ENCODE measurements at regions not wholly inside any gene's neighbourhood (a gene's known extent, or its start where the extent isn't known, plus 50 kb on each side); places are given as distances from the start of the nearest gene placed in this dataset.

DNA sequence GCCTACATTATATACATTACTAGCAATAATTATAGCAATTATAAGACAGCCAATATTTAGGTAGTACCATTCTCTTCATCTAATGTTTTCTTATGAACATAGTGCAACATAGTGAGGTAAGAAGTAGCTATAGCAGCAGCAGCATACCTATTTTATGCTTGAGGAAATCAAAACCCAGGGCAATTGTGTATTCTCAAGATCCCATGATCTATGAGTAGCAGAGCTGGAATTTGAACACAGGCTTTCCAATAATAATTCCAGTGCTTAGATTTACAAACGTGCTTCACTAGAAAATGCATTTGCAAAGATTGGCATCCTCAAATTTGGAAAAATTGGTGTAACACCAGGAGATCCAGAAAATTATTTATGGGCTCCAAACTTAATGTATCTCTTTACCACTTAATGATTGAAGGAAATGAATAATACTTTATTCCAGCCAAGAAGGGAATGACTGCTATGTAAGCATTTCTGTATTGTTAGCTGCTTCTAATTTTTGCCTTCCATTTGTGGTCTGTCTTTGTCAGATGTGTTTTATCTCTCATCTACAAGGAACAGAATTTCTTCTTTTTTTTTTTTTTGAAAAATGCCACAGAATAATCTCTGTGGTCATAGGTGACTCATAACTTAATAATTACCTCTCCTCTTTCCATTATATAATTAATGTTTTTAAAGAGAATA lies 451.1 kb downstream of the ARAP2 start:
- DNase-seq (ENCODE audit: low spot score), result peak; percentile 8
- no peak for FAIRE-seq

DNA sequence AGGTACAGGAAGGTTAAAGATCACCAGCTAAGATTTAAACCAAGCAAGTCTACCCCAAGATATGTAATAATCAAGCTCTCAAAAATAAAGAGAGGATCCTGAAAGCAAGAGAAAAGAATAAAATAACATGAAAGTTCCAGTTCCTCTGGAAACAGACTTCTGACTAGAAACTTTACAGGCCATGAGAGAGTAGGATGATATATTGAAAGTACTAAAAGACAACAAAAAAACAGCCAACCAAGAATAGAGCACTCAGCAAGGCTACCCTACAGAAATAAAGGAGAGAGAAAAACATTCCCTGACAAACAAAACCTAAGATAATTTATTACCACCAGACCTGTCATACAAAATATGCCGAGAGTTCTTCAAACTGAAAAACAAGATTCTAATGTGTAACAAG lies 450.5 kb downstream of the ARAP2 start:
- no peak for DNase-seq (ENCODE audit: low spot score)
- no peak for FAIRE-seq

DNA sequence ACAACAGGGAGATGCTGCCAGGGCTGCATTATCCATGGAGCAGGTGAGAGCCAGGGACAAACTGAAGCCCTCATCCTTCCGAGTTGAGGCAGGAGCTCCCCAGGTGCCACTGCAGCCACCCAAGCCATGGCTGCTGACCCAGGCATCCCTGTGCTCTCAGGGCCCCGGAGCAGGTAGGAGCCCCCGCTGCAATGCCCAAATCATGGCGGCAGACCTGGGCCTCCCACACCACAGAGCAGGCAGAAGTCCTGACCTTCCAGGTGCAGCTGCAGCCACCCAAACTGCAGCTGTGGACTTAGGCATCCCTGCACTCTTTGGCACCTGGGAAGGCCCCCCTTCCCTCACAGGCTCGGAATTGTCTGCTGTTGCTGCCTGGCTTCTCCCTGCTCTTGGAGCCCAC lies 443.6 kb downstream of the ARAP2 start:
- FAIRE-seq (no peak), DNase-seq (ENCODE audit: low spot score) (no peak)

DNA sequence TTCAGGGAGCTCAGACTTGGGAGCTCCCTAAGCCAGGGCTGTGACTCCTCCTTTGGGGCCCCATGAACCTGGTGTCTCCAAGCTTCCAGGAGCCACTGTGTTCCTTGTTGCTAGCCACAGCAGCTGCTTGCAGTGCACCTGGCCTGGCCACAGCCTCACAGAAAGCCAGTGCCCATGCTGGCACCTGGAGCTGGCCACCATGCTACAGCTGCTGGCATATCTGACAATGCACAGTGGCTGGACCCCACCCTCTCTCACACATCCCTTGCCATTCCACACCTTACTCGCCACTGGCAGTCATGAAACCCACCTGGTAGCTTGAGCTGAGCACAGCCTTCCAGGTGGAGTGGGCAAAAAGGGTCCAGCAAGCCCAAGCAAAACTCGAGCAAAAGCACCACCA lies 441.7 kb downstream of the ARAP2 start:
- no peak for FAIRE-seq
- DNase-seq (ENCODE audit: low spot score), result no peak

DNA sequence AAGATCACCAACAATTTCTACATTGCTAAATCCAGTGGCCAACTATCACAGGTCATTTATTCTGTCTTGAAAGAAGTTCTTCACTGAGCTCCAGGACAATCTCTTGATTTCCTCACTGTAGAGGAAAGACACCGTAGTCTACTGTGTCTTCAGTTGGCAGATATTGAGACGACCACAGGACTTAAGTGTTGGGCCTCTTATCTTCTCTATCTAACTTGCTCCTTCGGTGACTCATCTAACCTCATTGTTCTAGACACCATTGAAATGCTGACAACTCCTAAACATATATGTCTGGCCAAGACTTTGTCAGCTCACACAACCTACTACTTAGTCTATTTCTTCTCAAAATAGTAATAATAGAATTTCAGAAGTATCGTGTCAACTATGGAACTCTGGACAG lies 425.8 kb downstream of the ARAP2 start:
- DNase-seq (ENCODE audit: low spot score), result peak; percentile 3
- FAIRE-seq, result no peak

DNA sequence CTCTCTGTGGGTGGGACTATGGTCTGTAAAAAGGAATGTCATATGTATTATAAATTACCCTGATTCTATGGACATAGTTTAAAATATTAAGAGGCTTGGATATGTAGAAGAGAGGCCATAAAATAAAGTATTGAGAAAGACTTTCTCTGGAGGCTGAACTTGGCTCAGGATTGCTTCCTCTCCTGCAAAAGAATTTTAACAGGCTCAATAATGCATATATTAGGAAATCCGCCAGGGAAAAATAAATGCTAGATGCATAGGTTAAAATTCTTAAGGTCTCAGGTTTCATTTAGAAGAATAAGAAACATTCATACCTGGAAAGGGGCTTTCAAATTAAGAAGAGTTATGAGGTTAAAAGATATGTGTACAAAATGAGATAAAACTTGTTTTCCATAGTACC lies 424.3 kb downstream of the ARAP2 start:
- DNase-seq (ENCODE audit: low spot score) (no peak), FAIRE-seq (no peak)

DNA sequence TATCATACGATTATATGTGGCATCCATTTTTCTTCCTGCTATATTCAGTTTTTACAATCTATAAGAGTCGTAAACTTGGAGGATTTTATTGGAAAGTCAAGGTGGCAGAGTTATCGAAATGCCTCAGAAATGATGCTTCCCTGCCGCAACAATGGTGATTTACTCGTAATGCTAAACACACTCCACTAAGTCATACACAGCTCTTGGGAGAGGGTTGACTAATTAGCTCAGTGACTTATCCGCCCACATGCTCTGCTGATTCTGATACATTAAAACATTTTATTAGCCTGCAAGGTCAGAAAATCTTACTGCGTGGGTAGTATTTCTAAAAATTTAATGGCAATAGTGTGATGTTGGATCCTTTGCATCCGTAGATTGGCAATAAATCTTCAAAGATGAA lies 420.1 kb downstream of the ARAP2 start:
- DNase-seq (ENCODE audit: low spot score) (no peak), FAIRE-seq (no peak)

DNA sequence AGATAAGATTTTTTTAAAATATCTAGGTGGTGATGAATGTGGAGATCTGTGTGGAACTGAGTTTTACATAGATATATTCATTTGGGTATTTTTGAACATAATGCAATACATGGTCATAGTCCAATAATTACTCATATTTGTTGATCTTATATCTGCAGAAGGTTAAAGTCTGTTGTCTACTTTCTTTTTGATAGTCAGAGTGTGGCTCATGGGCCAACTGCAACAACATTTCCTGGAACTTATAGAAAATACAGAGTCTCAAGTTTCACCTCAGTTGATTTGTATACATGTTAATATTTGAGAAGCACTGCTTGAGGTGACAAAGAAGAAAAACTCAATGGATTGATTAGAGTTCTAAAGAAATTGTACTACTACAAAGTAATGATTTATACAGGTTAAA lies 408.4 kb downstream of the ARAP2 start:
- DNase-seq (ENCODE audit: low spot score) (no peak), FAIRE-seq (no peak)

DNA sequence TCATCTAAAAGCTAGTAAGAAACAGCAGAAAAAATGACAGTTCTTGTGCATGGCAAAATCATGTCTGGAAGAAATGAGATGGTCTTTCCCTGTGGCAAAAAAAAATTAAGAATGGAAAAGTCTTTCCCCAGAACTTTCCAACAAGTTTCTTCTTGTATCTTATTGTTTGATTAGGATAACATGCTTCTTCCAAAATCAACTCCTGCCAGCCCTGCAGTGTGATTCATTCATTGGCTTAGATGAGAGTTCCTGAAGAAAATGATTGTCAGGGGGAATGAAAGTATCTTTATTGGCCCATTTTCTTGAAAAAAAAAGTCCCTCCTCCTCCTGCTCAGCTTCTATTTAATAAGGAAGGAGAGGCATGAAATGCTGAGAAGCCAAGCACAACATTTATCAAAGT lies 407.7 kb downstream of the ARAP2 start:
- DNase-seq (ENCODE audit: low spot score) (no peak), FAIRE-seq (no peak)

DNA sequence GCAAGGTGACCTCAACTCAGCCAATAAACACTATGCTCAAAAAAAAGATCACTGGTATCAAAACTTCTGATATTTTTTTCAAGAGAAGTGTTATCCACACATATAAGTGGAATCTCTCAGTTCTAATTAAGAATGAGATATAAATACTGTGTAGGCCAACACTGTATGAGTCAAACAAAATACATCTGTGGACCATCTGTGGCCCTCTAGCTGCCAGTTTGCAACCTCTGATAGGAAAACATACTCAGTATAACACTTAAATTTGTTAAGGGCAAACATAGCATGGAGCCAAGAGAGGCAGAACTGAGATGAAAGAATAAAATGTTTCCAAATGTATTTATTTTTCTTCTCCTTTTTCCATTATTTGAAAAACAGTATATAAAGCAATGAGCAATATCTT lies 377.3 kb downstream of the ARAP2 start:
- DNase-seq (ENCODE audit: low spot score), result no peak
- no peak for FAIRE-seq

DNA sequence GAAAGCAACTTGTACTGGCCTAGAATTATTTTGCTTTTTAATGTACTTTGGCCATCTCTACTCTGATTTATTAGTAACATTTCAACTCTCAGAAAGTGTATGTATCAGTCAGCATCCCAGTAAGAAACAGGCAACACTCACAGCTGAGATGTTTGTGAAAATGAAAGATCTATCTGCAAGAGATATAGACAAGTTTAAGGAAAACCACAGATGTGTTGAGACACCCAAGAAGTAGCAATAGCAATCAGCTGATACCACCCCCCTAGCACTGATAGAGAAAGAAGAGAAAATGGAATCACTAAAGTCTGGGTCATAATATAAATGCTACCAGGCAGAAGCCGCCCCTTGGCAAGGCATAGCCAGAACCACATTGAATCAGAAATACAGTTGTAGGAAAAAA lies 372.0 kb downstream of the ARAP2 start:
- FAIRE-seq, result no peak
- DNase-seq (ENCODE audit: low spot score), result no peak

DNA sequence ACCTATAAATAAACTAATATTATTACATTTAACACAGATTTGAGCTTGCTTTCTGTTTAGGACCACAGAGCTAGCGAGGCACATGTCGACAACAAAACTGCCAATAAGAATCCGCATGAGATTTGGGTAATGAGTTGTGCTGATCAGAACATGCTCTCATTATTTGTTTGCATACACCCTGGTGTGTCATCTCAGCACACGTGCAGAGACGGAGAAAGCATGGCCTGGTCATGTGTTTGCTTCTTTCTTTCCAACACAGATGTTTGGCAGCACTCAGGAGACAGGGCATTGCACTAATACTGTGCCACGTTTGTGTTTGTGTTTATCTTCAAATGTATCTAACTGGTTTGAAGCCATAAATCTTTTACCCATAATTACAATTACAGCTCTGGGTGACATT lies 364.8 kb downstream of the ARAP2 start:
- FAIRE-seq (no peak), DNase-seq (ENCODE audit: low spot score) (no peak)

DNA sequence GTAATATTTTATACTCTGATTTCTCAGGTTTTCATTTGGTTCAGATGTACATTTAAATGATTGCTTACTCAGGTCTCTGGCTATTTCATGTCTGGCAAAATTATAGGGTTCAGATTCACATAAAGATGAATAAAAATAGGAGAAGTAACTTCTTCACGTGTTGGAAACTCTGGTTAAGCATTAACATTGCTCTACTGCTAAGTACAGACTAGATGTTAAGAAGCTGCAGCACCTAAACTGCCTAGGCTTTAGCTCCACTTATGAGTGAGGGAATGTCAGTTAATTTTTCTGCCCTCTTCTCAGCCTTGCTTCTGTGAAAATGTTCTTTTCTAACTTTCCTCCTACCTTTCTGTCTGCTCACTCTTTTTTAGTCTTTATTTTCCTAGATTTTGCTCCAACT lies 361.2 kb downstream of the ARAP2 start:
- FAIRE-seq (no peak), DNase-seq (ENCODE audit: low spot score) (no peak)

DNA sequence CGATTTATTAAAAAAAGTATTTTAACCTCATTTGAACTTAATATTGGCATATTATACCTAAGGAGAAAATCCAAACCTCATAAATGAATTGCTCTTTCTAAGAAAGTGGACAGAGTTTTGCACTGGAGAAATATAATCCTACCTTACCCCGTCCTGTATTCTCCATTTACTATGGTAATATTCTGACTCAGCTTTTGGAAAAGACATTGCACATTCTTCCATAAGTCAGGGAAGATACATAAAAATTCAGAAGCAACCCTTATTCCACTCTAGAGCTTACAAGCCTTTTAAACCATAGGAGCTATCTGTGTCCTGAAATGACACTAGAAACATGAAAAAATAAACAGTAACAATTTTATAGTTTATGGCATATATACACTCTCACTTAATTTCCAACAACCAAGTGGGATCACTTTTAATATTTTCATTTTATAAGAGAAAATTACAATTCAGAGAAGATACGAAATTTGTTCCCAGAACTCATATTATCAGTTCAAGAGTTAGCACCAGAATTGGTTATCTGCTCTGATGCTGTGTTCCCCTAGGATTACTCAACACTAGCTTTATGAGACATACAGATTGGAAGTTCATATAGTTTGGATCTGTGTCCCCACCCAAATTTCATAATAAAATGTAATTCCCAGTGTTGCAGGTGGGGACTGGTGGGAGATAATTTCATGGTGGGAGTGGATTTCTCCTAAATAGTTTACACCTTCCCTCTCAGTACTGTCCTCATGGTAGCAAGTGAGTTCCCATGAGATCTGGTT lies 359.4 kb downstream of the ARAP2 start:
- FAIRE-seq, result no peak

DNA sequence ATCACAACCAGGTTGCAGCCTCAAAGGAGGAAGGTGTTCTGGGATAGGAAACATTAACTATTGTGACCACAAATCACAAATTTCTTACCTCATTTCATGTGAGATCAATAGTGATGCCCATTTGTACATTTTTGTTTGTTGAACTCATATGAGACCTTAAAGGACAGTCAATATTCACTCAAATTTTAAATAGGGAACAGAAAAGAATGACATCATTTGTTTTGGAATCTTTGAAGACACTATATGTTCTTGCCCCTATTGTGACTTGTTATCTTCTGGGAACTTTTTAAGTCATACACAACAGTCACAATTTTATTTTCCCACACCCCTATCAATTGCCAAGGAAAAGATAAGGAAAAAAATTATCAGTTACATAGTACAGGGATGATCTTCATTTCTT lies 346.5 kb downstream of the ARAP2 start:
- FAIRE-seq, result no peak
- no peak for DNase-seq (ENCODE audit: low spot score)

More for the DNA sequence above, 359.4 kb downstream of the ARAP2 start:
- no peak for DNase-seq (ENCODE audit: low spot score)

DNA sequence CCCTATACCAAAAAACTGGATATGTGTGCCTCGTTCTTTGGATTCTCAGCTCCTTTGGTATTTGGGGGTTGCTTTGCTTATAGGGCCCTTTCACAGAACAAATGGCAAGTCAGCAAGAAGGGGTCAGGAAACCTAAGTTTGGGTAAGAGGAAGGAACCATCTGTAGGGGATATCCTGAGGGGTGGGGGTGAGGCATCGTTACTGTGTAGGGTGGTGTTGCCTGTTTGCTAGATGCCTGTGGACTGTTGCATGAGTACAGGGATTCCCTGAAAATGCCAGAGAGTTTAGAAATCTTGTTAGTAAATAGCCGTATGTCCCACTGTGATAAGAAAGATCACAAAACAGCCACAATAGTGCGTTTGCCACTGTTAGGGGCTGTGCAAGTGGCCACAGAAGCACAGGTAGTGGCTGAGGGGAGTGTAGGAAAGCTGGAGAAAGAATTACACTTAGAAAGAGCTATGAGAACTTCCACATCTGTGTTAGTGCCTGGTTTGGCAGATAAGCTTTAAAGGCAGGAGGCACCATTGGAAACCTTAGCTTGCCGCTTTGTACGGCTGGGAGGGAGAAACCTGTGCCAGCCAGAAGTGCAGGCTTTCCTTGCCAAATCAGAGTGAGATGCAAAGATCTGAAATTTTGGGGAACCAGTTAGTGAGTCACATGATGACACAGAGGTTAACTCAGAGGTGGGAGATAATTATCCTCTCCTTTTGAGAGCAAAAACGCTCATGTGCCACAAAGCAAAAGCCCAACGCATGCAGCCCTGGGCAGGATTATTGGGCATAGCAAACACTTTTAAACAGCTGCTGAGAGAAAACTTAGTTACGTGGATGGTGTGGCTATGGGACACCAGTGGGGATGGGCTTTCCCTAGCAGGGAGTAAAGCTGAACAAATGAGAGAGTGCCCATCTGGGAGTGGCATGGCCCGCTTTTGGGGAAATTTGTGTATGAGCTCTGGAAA lies 343.7 kb downstream of the ARAP2 start:
- DNase-seq (ENCODE audit: low spot score) (no peak), FAIRE-seq (no peak)

DNA sequence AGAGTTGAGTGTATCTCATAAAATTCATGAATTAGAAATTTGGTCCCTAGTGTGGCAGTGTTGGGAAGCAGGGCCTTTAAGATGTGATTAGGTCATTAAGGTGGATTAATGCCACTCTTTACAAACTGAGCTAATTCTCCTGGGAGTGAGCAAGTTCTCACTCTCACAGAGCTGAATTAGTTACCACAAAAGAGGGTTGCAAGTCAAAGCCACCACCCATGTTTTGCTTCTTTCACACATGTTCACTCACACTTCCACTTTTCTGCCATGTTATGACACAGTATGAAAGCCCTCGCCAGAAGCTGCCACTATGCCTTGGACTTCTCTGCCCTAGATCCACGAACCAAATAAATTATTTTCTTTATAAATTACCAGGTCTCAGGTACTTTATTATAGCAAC lies 332.1 kb downstream of the ARAP2 start:
- FAIRE-seq (no peak), DNase-seq (ENCODE audit: low spot score) (no peak)

DNA sequence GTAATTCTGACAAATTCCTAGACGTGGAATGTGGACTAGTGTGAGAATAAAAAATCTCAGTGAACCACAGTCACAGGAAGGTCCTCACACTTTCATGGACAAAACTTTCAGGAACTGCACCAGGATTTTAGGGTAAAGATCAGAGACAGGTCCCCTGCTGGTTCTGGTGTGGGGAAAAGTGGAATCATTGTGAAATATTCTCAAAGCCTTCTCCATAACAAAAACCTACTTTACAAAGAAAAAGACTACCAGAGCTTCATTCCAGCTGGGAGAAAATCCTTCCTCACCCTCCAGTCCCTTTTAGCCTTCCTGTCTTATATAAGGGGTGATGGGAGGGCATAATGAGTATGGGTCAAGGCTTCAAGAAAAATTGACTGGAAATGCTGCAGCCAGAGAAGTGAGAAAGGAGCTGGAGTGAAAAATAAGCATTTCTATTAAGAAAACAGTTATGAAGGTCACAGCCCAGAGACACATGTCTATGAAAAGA lies 325.8 kb downstream of the ARAP2 start:
- FAIRE-seq, result no peak
- DNase-seq (ENCODE audit: low spot score), result no peak

DNA sequence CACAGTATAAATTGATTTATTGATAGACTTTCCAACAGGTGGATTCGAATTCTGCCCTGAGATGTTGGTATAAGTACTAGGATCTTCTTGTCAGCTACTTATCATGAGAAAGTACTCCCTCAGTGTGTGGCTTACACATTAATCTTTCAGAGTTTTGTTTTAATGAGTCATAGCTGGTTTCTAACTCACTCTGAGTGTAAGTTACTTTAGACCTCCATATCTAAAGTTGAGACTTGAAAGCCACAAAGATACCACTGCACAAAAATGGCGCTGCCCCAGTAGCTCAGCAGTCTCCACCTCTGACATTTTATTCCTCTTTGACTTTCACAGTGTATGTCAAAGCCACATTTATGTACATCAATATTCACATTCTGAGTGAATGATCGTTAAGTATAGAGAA lies 318.5 kb downstream of the ARAP2 start:
- DNase-seq (ENCODE audit: low spot score), result no peak
- FAIRE-seq, result no peak

DNA sequence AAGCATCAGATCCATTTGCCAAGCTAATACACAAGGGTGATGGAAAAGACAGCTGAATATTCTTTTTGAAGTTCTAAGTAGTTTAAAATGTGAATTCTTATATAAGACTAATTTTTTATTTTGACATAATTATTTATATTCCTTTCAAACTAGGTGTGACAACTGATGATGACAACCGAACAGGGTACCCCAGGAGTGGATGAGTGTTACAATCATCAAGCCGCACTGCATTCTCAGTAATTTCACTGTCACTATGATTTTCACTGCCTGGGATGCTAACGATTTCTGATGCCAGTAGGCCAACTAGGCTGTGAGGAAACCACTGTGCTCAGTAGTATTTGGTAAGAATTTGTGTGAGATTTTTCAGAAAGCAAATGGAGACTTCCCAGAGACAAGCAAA lies 317.5 kb downstream of the ARAP2 start:
- DNase-seq (ENCODE audit: low spot score) (no peak), FAIRE-seq (no peak)

DNA sequence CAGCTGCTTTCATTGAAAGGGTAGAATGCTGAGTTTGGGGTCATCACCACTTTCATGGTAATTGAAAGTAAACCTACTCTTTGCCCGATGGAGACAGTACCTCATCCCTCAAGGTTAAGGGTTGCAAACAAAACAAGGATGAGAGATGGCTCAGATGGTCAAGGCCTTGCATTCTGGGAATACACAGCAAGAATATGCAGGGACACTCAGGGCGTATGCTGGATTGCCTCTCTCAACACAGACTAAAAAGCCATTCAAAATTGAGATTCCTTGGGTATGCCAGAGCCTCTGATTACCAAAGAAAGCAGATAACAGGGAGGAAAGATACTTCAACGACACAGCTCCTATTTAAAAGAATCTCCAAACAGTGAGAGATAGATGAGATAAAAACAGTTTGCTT lies 310.4 kb downstream of the ARAP2 start:
- no peak for DNase-seq (ENCODE audit: low spot score)
- no peak for FAIRE-seq

Data from urothelium cell line (cell line).